Right lung (tissue), 2 donors: ENCODE measurements at regions not wholly inside any gene's neighbourhood (a gene's known extent, or its start where the extent isn't known, plus 50 kb on each side); places are given as distances from the start of the nearest gene placed in this dataset.

Experiments
- DNase-seq, 2 donors: peaks; one replicate each; pipeline ENCODE4 v3.0.0-alpha.2; 2013

- no peak for DNase-seq
Observed at GRCh38 chr10:125399289-125399688, 238.9 kb upstream of the CTBP2 start.

- no peak for DNase-seq
Observed at GRCh38 chr10:125398270-125398669, 237.9 kb upstream of the CTBP2 start.

- DNase-seq = no peak
Observed at GRCh38 chr10:125397608-125398007, 237.2 kb upstream of the CTBP2 start.

- DNase-seq = no peak
Observed at GRCh38 chr10:125396676-125397075, 236.3 kb upstream of the CTBP2 start.

- no peak for DNase-seq
Observed at GRCh38 chr10:125392609-125393008, 232.2 kb upstream of the CTBP2 start.

GRCh38 chr10:125392154-125392553, 231.8 kb upstream of the CTBP2 start:
- DNase-seq = no peak

GRCh38 chr10:125389648-125390047, 229.3 kb upstream of the CTBP2 start:
- no peak for DNase-seq

GRCh38 chr10:125379592-125379991, 219.2 kb upstream of the CTBP2 start:
- no peak for DNase-seq

GRCh38 chr10:125377368-125377767, 217.0 kb upstream of the CTBP2 start:
- DNase-seq = no peak

GRCh38 chr10:125375210-125375609, 214.8 kb upstream of the CTBP2 start:
- no peak for DNase-seq

GRCh38 chr10:125373546-125373945, 213.2 kb upstream of the CTBP2 start:
- no peak for DNase-seq

- no peak for DNase-seq
Observed at GRCh38 chr10:125370578-125370977, 210.2 kb upstream of the CTBP2 start.

GRCh38 chr10:125369382-125370326, 209.3 kb upstream of the CTBP2 start:
- DNase-seq = no peak

- DNase-seq = no peak
Observed at GRCh38 chr10:125368146-125368545, 207.8 kb upstream of the CTBP2 start.

- DNase-seq = no peak
Observed at GRCh38 chr10:125363791-125364190, 203.4 kb upstream of the CTBP2 start.

GRCh38 chr10:125362950-125363349, 202.6 kb upstream of the CTBP2 start:
- DNase-seq = no peak

GRCh38 chr10:125359401-125359800, 199.0 kb upstream of the CTBP2 start:
- no peak for DNase-seq

GRCh38 chr10:125355657-125356056, 195.3 kb upstream of the CTBP2 start:
- DNase-seq = no peak

GRCh38 chr10:125350519-125350918, 190.2 kb upstream of the CTBP2 start:
- no peak for DNase-seq

GRCh38 chr10:125348536-125348935, 188.2 kb upstream of the CTBP2 start:
- DNase-seq = no peak

- peak; percentile 27 to 35 for DNase-seq
Observed at GRCh38 chr10:125344573-125345171, 184.3 kb upstream of the CTBP2 start.

GRCh38 chr10:125343983-125344382, 183.6 kb upstream of the CTBP2 start:
- no peak for DNase-seq
